Large intestine (tissue), 3 donors: ENCODE measurements at regions not wholly inside any gene's neighbourhood (a gene's known extent, or its start where the extent isn't known, plus 50 kb on each side); places are given as distances from the start of the nearest gene placed in this dataset.
"Not testable (repeated sequence)": the region's sequence is repeated elsewhere in the genome, so short reads cannot be mapped to it uniquely, and the experiment has no call there.

Source experiments
- DNase-seq, 2 donors: peaks; one replicate each; pipeline versions ENCODE4 v3.0.0 to v3.0.0-alpha.2; 2013
- H3K27ac ChIP-seq: one replicate; pipeline ENCODE4 v1.5.1; 2013; ENCODE audit warnings: low read length
- H3K27me3 ChIP-seq: 2 replicates; pipeline ENCODE4 v1.6.1; 2013; ENCODE audit warnings: low read length; ENCODE audit not compliant: control insufficient read depth, insufficient read depth
- H3K36me3 ChIP-seq: 2 replicates; pipeline ENCODE4 v1.6.1; 2013; ENCODE audit warnings: low read length; ENCODE audit not compliant: control insufficient read depth, insufficient read depth
- H3K4me1 ChIP-seq: one replicate; pipeline ENCODE4 v1.6.1; 2013; ENCODE audit warnings: low read length; ENCODE audit not compliant: control insufficient read depth, insufficient read depth
- H3K4me3 ChIP-seq: one replicate; pipeline ENCODE4 v1.5.1; 2013; ENCODE audit warnings: low read length
- H3K9me3 ChIP-seq: one replicate; pipeline ENCODE4 v1.6.1; 2013; ENCODE audit warnings: mild to moderate bottlenecking, low read depth, low read length, moderate library complexity; ENCODE audit not compliant: control insufficient read depth
- WGBS: methylation state at CpG from one replicate; pipeline ENCODE4 v1.1.5; 2013; ENCODE audit warnings: low lambda C conversion rate; ENCODE audit not compliant: insufficient coverage; 5-methylcytosine and 5-hydroxymethylcytosine counted together

- Histone ChIP-seq H3K27ac (no peak overlapping the region), H3K9me3 (no peaks in the 10 kb centered on the region), H3K4me1 (no peaks in the 10 kb centered on the region), H3K27me3 (no peaks in the 10 kb centered on the region), H3K4me3 (no peak overlapping the region), H3K36me3 (no peaks in the 10 kb centered on the region)
- DNase-seq = no peak
- no CpG with 5 or more reads among the region's 10 CpGs for WGBS
These were observed 233.1 kb upstream of the FZD8 start for GRCh38 chr10:35875016-35875676.

- Histone ChIP-seq H3K27me3 (no peaks in the 10 kb centered on the region), H3K4me3 (no peak overlapping the region), H3K9me3 (no peaks in the 10 kb centered on the region), H3K4me1 (no peaks in the 10 kb centered on the region), H3K27ac (no peak overlapping the region), H3K36me3 (no peaks in the 10 kb centered on the region)
- no peak for DNase-seq
- WGBS = no CpG with 5 or more reads among the region's 6 CpGs
These were observed 232.4 kb upstream of the FZD8 start for GRCh38 chr10:35874311-35875015.

GRCh38 chr10:35872671-35873070 lies 230.6 kb upstream of the FZD8 start:
- H3K36me3 ChIP-seq = no peaks in the 10 kb centered on the region
- DNase-seq = no peak
- no peaks in the 10 kb centered on the region for H3K4me1 ChIP-seq
- H3K4me3 ChIP-seq = no peak overlapping the region
- H3K9me3 ChIP-seq = no peaks in the 10 kb centered on the region
- H3K27ac ChIP-seq = no peak overlapping the region
- H3K27me3 ChIP-seq = no peaks in the 10 kb centered on the region
- WGBS = no CpG with 5 or more reads among the region's 6 CpGs

GRCh38 chr10:35870665-35871310 lies 228.7 kb upstream of the FZD8 start:
- WGBS = 80% methylated on average over 2 of the region's 5 CpGs
- H3K27ac ChIP-seq = no peak overlapping the region
- no peak for DNase-seq

GRCh38 chr10:35858676-35859283 lies 216.7 kb upstream of the FZD8 start:
- not testable (repeated sequence) for H3K4me3 ChIP-seq, H3K27me3 ChIP-seq, H3K9me3 ChIP-seq, DNase-seq, H3K4me1 ChIP-seq, H3K27ac ChIP-seq, H3K36me3 ChIP-seq
- no CpG with 5 or more reads among the region's 25 CpGs for WGBS

More at GRCh38 chr10:35870665-35871310, 228.7 kb upstream of the FZD8 start:
- Histone ChIP-seq H3K36me3 (no peaks in the 10 kb centered on the region), H3K4me1 (no peaks in the 10 kb centered on the region), H3K9me3 (no peaks in the 10 kb centered on the region), H3K4me3 (no peak overlapping the region), H3K27me3 (no peaks in the 10 kb centered on the region)

GRCh38 chr10:35857860-35858259 lies 215.8 kb upstream of the FZD8 start:
- Histone ChIP-seq H3K9me3 (no peaks in the 10 kb centered on the region), H3K4me3 (no peak overlapping the region), H3K4me1 (no peaks in the 10 kb centered on the region), H3K27ac (no peak overlapping the region), H3K27me3 (no peaks in the 10 kb centered on the region), H3K36me3 (no peaks in the 10 kb centered on the region)
- WGBS = 83% methylated on average over 1 of the region's 1 CpG
- DNase-seq = no peak

GRCh38 chr10:35855155-35855947 lies 213.3 kb upstream of the FZD8 start:
- no CpG with 5 or more reads among the region's 1 CpG for WGBS
- no peaks in the 10 kb centered on the region for H3K4me1 ChIP-seq
- H3K4me3 ChIP-seq = no peak overlapping the region
- no peaks in the 10 kb centered on the region for H3K36me3 ChIP-seq
- H3K9me3 ChIP-seq = no peaks in the 10 kb centered on the region
- no peak overlapping the region for H3K27ac ChIP-seq
- no peaks in the 10 kb centered on the region for H3K27me3 ChIP-seq
- DNase-seq = no peak

- WGBS = no CpG with 5 or more reads among the region's 2 CpGs
- Histone ChIP-seq H3K9me3 (no peaks in the 10 kb centered on the region), H3K27me3 (no peaks in the 10 kb centered on the region), H3K4me1 (no peaks in the 10 kb centered on the region), H3K36me3 (no peaks in the 10 kb centered on the region), H3K4me3 (no peak overlapping the region), H3K27ac (no peak overlapping the region)
- DNase-seq = no peak
These were observed 212.6 kb upstream of the FZD8 start for GRCh38 chr10:35854661-35855060.

GRCh38 chr10:35852721-35853120 lies 210.6 kb upstream of the FZD8 start:
- Histone ChIP-seq H3K9me3 (no peaks in the 10 kb centered on the region), H3K4me3 (no peak overlapping the region), H3K4me1 (no peaks in the 10 kb centered on the region), H3K27ac (no peak overlapping the region), H3K36me3 (no peaks in the 10 kb centered on the region), H3K27me3 (no peaks in the 10 kb centered on the region)
- no peak for DNase-seq
- WGBS = no CpG with 5 or more reads among the region's 2 CpGs

GRCh38 chr10:35848412-35848811 lies 206.3 kb upstream of the FZD8 start:
- no peaks in the 10 kb centered on the region for H3K9me3 ChIP-seq
- WGBS = 71% methylated on average over 1 of the region's 5 CpGs
- H3K27me3 ChIP-seq = no peaks in the 10 kb centered on the region
- no peak overlapping the region for H3K27ac ChIP-seq
- H3K4me1 ChIP-seq = no peaks in the 10 kb centered on the region
- DNase-seq = no peak
- H3K4me3 ChIP-seq = no peak overlapping the region
- no peaks in the 10 kb centered on the region for H3K36me3 ChIP-seq
